Glutamatergic neuron (in vitro differentiated cells): ENCODE measurements at regions not wholly inside any gene's neighbourhood (a gene's known extent, or its start where the extent isn't known, plus 50 kb on each side); places are given as distances from the start of the nearest gene placed in this dataset.

ENCODE experiments used
- DNase-seq: peaks from one replicate; pipeline ENCODE4 v3.0.0; 2022
- H3K27ac Mint-ChIP-seq: one replicate; pipeline ENCODE4 v1.8.0; 2020; ENCODE audit warnings: mild to moderate bottlenecking, mixed read lengths, inconsistent platforms; ENCODE audit not compliant: unreplicated experiment
- H3K27me3 Mint-ChIP-seq: one replicate; pipeline ENCODE4 v1.8.0; 2020; ENCODE audit warnings: mild to moderate bottlenecking, moderate library complexity, mixed read lengths, inconsistent platforms; ENCODE audit not compliant: unreplicated experiment
- H3K36me3 Mint-ChIP-seq: one replicate; pipeline ENCODE4 v1.8.0; 2020; ENCODE audit warnings: mild to moderate bottlenecking, mixed read lengths, inconsistent platforms; ENCODE audit not compliant: unreplicated experiment
- H3K4me1 Mint-ChIP-seq: one replicate; pipeline ENCODE4 v1.8.0; 2020; ENCODE audit warnings: mild to moderate bottlenecking, low read depth, mixed read lengths, inconsistent platforms; ENCODE audit not compliant: unreplicated experiment
- H3K4me3 Mint-ChIP-seq: one replicate; pipeline ENCODE4 v1.8.0; 2020; ENCODE audit warnings: mild to moderate bottlenecking, mixed read lengths, inconsistent platforms; ENCODE audit not compliant: unreplicated experiment
- H3K9me3 Mint-ChIP-seq: one replicate; pipeline ENCODE4 v1.8.0; 2020; ENCODE audit warnings: mild to moderate bottlenecking, moderate library complexity, mixed read lengths, inconsistent platforms; ENCODE audit not compliant: unreplicated experiment
- TF ChIP-seq, protein P1 (sequence below): fragments of 200-600 bp; sonication (generic); IDR thresholded peaks from one replicate; pipeline ENCODE4 v1.5.0; 2021; ENCODE audit not compliant: partially characterized antibody, unreplicated experiment

DNA sequence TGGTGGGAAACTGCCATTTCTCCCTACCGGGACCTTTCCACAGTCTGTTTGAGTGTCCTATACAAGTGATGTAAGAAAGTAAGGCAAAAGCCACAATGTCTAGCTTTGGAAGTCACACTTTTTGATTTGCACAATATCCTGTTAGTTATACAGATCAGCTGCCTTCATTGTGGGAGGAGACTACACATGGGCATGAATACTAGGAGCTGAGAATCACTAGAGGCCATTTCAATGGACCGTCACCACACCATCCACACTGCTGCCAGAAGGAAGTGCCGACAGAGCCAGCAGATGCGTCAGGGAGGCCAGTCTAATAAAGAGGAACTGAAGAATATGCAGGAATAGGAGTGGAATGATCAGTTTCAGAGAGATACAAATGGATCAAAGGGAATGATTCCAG is 65.8 kb downstream of the SCN11A start:
- no peaks in the 10 kb centered on the region for H3K9me3 Mint-ChIP-seq
- DNase-seq: no peak
- H3K27ac Mint-ChIP-seq: no peak overlapping the region
- no peaks in the 10 kb centered on the region for H3K27me3 Mint-ChIP-seq
- no peak overlapping the region for H3K4me3 Mint-ChIP-seq
- H3K36me3 Mint-ChIP-seq: no peaks in the 10 kb centered on the region
- H3K4me1 Mint-ChIP-seq: no peaks in the 10 kb centered on the region
- TF ChIP-seq, protein P1, sequence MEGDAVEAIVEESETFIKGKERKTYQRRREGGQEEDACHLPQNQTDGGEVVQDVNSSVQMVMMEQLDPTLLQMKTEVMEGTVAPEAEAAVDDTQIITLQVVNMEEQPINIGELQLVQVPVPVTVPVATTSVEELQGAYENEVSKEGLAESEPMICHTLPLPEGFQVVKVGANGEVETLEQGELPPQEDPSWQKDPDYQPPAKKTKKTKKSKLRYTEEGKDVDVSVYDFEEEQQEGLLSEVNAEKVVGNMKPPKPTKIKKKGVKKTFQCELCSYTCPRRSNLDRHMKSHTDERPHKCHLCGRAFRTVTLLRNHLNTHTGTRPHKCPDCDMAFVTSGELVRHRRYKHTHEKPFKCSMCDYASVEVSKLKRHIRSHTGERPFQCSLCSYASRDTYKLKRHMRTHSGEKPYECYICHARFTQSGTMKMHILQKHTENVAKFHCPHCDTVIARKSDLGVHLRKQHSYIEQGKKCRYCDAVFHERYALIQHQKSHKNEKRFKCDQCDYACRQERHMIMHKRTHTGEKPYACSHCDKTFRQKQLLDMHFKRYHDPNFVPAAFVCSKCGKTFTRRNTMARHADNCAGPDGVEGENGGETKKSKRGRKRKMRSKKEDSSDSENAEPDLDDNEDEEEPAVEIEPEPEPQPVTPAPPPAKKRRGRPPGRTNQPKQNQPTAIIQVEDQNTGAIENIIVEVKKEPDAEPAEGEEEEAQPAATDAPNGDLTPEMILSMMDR: no peak

DNA sequence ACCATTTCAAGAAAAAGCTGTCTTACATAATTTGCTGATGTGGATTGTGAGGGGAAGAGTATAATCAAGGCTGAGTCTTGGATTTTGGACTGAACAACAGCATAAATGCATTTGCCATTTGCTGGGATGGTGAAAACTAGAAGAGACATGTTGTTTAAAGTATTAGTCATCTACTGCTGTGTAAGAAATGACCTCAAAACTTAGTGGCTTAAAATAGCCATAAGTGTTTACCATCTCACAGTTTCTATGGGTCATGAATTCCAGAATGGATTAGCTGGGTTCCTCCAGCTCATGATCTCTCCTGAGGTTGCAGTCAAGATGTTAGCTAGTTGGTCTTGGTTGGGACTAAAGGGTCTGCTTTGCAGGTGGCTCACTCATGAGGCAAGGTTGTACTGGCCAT is 66.2 kb downstream of the SCN11A start:
- Mint-ChIP-seq H3K36me3 (no peaks in the 10 kb centered on the region), H3K9me3 (no peaks in the 10 kb centered on the region), H3K27me3 (no peaks in the 10 kb centered on the region), H3K4me3 (no peak overlapping the region), H3K4me1 (no peaks in the 10 kb centered on the region), H3K27ac (no peak overlapping the region)
- TF ChIP-seq, protein P1: no peak
- DNase-seq: no peak

GRCh38 chr3:38984731-38985130 is 67.0 kb downstream of the SCN11A start:
- Mint-ChIP-seq H3K36me3 (no peaks in the 10 kb centered on the region), H3K27me3 (no peaks in the 10 kb centered on the region), H3K9me3 (no peaks in the 10 kb centered on the region)

DNA sequence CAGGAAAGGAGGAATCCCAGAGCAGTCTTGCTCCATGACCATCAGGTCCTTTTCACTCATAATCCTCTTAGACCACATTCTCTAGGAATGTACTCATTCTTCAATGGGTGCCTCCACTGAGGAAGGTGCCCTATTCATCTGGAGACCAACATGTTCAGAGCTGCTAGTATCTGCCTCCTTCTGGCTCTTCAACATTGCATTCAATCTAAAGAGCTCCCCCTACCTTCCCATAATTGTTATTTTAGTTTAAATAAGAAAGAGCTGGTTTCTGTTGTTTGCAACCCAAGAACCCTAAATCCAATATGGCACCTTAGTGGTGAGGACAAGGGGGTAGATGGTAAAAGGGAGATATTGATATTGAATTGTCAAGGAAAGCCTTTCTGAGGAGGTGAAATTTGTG is 67.6 kb downstream of the SCN11A start:
- H3K9me3 Mint-ChIP-seq: no peaks in the 10 kb centered on the region
- no peak for DNase-seq
- TF ChIP-seq, protein P1: no peak
- H3K36me3 Mint-ChIP-seq: no peaks in the 10 kb centered on the region
- H3K4me3 Mint-ChIP-seq: no peak overlapping the region
- H3K4me1 Mint-ChIP-seq: no peaks in the 10 kb centered on the region
- H3K27me3 Mint-ChIP-seq: no peaks in the 10 kb centered on the region
- no peak overlapping the region for H3K27ac Mint-ChIP-seq

More at GRCh38 chr3:38984731-38985130, 67.0 kb downstream of the SCN11A start:
- no peaks in the 10 kb centered on the region for H3K4me1 Mint-ChIP-seq
- no peak for DNase-seq
- TF ChIP-seq, protein P1: no peak
- H3K4me3 Mint-ChIP-seq: no peak overlapping the region
- H3K27ac Mint-ChIP-seq: no peak overlapping the region

GRCh38 chr3:38980938-38981337 is 70.8 kb downstream of the SCN11A start:
- Mint-ChIP-seq H3K4me3 (no peak overlapping the region), H3K27ac (no peak overlapping the region), H3K27me3 (no peaks in the 10 kb centered on the region), H3K4me1 (no peaks in the 10 kb centered on the region), H3K36me3 (no peaks in the 10 kb centered on the region), H3K9me3 (no peaks in the 10 kb centered on the region)
- TF ChIP-seq, protein P1: no peak
- DNase-seq: no peak
